ENCODE measurements at regions not wholly inside any gene's neighbourhood (a gene's known extent, or its start where the extent isn't known, plus 50 kb on each side); places are given as distances from the start of the nearest gene placed in this dataset.
"Not testable (repeated sequence)": the region's sequence is repeated elsewhere in the genome, so short reads cannot be mapped to it uniquely, and the experiment has no call there.

DNA sequence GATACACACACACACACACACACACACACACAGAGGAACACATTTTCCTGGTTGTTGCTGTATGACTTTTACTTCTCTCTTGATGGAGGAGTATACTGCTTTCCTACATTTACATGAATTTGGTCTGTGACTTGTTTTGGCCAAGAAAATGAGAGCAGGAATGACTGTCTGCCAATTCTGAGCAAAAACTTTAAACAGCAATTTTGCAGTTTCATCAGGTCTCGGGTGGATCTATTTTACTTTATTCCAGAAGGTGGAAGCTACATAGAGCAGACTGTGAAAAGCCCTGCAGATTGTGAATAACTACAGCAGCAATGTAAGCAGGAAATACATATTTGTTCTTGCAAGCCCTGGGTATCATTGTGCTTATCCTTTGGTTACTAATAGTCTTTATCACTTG, 1350.0 kb upstream of the EPHA6 start:
- H3K27ac Mint-ChIP-seq = no peak overlapping the region
- DNase-seq = no peak

DNA sequence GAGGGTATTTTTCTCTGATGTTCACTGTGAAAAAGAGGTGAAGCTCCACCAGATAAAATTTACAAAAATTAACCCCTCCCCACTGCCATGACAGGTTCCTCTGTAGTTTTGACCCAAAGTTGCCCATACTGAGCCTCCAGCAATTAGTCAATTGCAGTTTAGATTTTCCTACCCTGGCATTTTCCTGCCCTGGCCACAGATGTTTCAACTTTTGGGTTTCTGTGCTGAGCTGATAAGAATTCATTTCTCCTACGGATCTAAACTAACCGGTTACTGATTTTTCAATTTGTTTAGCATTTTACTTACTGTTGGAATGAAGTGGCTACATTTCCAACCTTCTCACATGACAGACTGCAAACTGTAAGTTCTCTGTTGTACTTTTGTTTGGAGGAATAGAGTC, 1346.1 kb upstream of the EPHA6 start:
- Mint-ChIP-seq H3K4me1 (no peaks in the 10 kb centered on the region), H3K27me3 (no peaks in the 10 kb centered on the region), H3K36me3 (ENCODE audit: low read depth) (no peaks in the 10 kb centered on the region), H3K4me3 (no peak overlapping the region), H3K27ac (no peak overlapping the region)
- no peaks in the 10 kb centered on the region for H3K9me3 ChIP-seq (ENCODE audit: control insufficient read depth, low read length, poor library complexity, severe bottlenecking)
- ATAC-seq = no peak
- DNase-seq = no peak

More for the DNA sequence above, 1350.0 kb upstream of the EPHA6 start:
- no peaks in the 10 kb centered on the region for H3K27me3 Mint-ChIP-seq
- no peaks in the 10 kb centered on the region for H3K9me3 ChIP-seq (ENCODE audit: control insufficient read depth, low read length, poor library complexity, severe bottlenecking)
- no peaks in the 10 kb centered on the region for H3K36me3 Mint-ChIP-seq (ENCODE audit: low read depth)
- ATAC-seq = no peak
- H3K4me1 Mint-ChIP-seq = no peaks in the 10 kb centered on the region
- no peak overlapping the region for H3K4me3 Mint-ChIP-seq

DNA sequence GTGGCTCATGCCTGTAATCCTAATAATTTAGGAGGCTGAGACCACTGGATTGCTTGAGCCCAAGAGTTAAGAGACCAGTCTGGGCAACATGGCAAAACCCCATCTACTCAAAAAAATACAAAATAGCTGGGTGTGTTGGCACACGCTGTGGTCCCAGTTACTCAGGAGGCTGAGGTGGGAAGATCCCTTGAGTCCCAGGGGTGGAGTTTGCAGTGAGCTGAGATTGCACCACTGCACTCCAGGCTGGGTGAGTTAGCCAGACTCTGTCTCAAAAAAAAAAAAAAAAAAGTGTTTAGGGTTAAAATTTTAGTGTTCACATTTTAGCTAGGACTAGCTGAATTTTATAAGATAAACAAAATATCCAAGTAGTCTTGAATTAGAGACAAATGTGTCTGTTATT, 1340.1 kb upstream of the EPHA6 start:
- DNase-seq = no peak
- Mint-ChIP-seq H3K36me3 (ENCODE audit: low read depth) (no peaks in the 10 kb centered on the region), H3K27me3 (no peaks in the 10 kb centered on the region), H3K27ac (no peak overlapping the region), H3K4me1 (no peaks in the 10 kb centered on the region), H3K4me3 (no peak overlapping the region)
- ATAC-seq = no peak
- no peaks in the 10 kb centered on the region for H3K9me3 ChIP-seq (ENCODE audit: control insufficient read depth, low read length, poor library complexity, severe bottlenecking)

DNA sequence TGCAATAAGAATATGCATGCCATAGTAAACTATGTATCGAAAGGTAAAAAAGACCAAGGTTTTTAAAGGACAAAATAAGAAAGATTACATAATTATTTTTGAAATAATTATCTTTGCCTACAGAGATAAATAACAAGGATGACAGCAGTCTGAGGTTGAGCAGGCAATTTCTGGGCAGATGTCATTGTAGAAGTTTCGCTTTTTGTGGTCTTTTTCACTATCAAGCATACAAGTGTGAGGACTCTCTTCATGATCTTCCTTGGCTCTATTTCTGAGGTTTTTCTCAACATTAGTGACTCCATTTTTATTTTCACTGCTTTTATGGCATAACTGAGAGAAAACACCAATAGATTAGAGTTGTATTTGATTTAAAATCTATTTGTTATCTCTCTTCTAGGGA, 1337.9 kb upstream of the EPHA6 start:
- H3K4me3 Mint-ChIP-seq = no peak overlapping the region
- no peaks in the 10 kb centered on the region for H3K27me3 Mint-ChIP-seq

DNA sequence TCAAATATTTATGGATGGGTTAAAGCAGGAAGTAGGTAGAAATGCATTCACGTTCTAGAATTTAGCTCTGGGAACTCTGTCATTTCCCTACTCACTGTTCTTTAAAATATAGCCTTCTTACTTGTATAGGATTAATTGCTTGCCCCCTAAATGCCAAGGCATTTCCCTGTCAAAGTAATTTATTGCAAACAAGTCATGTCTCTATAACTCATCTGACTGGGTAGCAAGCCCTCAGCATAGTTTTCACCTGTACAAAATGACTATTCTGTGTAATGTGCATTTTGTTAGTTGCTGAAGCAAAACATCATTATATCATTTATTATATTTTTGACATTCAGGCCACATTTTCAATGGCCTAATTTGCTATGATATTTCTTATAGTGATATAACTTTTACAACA, 1308.2 kb upstream of the EPHA6 start:
- H3K9me3 ChIP-seq (ENCODE audit: control insufficient read depth, low read length, poor library complexity, severe bottlenecking) = no peaks in the 10 kb centered on the region
- DNase-seq = no peak
- Mint-ChIP-seq H3K4me3 (no peak overlapping the region), H3K4me1 (no peaks in the 10 kb centered on the region), H3K27ac (no peak overlapping the region), H3K27me3 (no peaks in the 10 kb centered on the region), H3K36me3 (ENCODE audit: low read depth) (no peaks in the 10 kb centered on the region)
- ATAC-seq = no peak

More for the DNA sequence above, 1337.9 kb upstream of the EPHA6 start:
- Mint-ChIP-seq H3K36me3 (ENCODE audit: low read depth) (no peaks in the 10 kb centered on the region), H3K27ac (no peak overlapping the region), H3K4me1 (no peaks in the 10 kb centered on the region)
- H3K9me3 ChIP-seq (ENCODE audit: control insufficient read depth, low read length, poor library complexity, severe bottlenecking) = no peaks in the 10 kb centered on the region
- ATAC-seq = no peak
- DNase-seq = no peak

DNA sequence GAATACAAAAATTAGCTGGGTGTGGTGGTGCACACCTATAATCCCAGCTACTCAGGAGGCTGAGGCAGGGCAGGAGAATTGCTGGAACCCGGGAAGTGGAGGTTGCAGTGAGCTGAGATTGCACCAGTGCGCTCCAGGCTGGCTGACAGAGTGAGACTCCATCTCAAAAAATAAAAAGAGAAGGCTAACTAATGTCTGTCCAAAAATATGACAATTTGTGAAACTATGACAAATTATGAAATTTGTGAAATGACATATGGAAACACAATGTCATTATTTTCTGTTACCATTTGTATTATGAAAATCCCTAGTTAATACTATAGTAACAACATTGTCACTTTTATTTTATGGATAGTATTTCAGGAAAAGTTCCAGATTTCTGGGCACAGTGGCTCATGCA, 1306.3 kb upstream of the EPHA6 start:
- ATAC-seq = no peak
- no peaks in the 10 kb centered on the region for H3K9me3 ChIP-seq (ENCODE audit: control insufficient read depth, low read length, poor library complexity, severe bottlenecking)
- H3K4me3 Mint-ChIP-seq = no peak overlapping the region
- DNase-seq = no peak
- H3K36me3 Mint-ChIP-seq (ENCODE audit: low read depth) = no peaks in the 10 kb centered on the region
- no peak overlapping the region for H3K27ac Mint-ChIP-seq
- no peaks in the 10 kb centered on the region for H3K4me1 Mint-ChIP-seq
- H3K27me3 Mint-ChIP-seq = no peaks in the 10 kb centered on the region

DNA sequence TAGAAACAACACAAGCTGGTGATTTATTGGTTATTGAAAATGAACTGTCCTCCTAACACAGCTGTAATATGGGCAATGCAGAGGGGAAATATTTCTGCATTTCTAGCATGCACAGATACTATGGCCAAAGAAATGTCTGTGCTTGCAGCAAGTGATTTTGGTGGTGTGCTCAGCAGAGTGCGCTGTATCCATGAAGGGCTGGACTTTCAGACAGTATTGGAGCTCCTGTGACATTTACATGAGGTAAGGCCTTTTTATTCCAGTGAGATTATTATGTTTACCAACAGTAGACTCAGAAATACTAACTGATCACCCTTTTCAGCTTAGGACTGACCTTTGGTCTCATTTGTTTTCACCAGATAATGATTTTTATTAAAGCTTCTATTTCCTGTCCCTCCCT, 1302.6 kb upstream of the EPHA6 start:
- Mint-ChIP-seq H3K4me3 (no peak overlapping the region), H3K36me3 (ENCODE audit: low read depth) (no peaks in the 10 kb centered on the region), H3K27me3 (no peaks in the 10 kb centered on the region), H3K27ac (no peak overlapping the region), H3K4me1 (no peaks in the 10 kb centered on the region)
- DNase-seq (no peak), ATAC-seq (no peak)
- no peaks in the 10 kb centered on the region for H3K9me3 ChIP-seq (ENCODE audit: control insufficient read depth, low read length, poor library complexity, severe bottlenecking)

DNA sequence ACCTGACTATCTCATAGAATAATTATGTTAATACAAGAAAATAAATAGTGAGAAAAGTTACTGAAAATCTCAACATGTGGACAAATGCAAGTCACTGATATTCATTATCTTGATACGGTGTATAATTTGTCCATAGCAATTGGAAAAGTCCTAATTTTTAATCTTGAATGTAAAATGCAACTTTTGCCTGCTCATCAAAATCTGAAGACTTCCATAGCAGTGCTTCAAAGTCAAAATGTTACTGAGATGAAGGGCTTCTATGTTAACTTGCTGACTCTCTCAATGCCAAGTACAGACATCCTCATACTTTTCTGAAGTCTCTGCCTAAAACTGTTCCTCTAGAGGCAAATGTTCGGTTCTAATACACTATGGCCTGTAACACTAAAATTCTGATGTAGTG, 1300.1 kb upstream of the EPHA6 start:
- H3K4me1 Mint-ChIP-seq = no peaks in the 10 kb centered on the region
- no peaks in the 10 kb centered on the region for H3K27me3 Mint-ChIP-seq
- no peak overlapping the region for H3K27ac Mint-ChIP-seq
- ATAC-seq (no peak), DNase-seq (no peak)
- no peak overlapping the region for H3K4me3 Mint-ChIP-seq
- no peaks in the 10 kb centered on the region for H3K9me3 ChIP-seq (ENCODE audit: control insufficient read depth, low read length, poor library complexity, severe bottlenecking)
- H3K36me3 Mint-ChIP-seq (ENCODE audit: low read depth) = no peaks in the 10 kb centered on the region

DNA sequence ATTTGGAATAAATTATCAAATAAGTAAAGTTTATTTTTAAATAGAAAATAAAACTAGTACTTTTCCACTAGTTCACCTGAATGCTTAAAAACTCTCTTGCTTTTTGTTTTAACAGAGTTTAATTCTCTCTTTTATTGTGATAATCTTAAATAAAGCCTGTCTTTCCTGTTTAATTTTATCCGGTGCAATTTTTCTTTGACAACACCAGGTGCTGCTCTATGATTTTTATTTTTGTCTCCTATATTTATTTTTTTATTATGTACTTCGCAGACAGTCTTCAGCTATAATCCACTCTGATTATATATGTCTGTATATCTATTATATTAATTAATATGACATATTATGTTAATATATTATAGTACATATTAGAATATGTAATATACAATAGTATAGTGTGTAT, 1293.0 kb upstream of the EPHA6 start:
- Mint-ChIP-seq H3K4me1 (no peaks in the 10 kb centered on the region), H3K4me3 (no peak overlapping the region), H3K27ac (no peak overlapping the region), H3K36me3 (ENCODE audit: low read depth) (no peaks in the 10 kb centered on the region), H3K27me3 (no peaks in the 10 kb centered on the region)
- no peak for ATAC-seq
- no peaks in the 10 kb centered on the region for H3K9me3 ChIP-seq (ENCODE audit: control insufficient read depth, low read length, poor library complexity, severe bottlenecking)
- DNase-seq = no peak

DNA sequence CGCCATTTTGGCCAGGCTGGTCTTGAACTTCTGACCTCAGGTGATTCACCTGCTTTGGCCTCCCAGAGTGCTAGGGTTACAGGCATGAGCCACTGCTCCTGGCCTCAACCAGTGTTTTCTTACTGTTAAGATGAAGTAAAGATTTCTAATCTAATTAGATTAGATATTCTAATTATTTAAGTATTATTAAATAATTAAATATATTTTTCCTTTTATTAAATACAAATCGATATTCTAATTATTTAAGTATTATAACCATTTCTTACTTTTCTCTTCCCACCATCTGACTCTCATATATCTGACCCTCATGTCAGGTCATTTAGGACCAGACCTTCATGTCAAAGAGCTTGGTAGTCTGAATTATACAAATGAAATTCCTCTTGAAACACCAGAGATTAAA, 1291.9 kb upstream of the EPHA6 start:
- DNase-seq = no peak
- Mint-ChIP-seq H3K4me3 (no peak overlapping the region), H3K27ac (no peak overlapping the region), H3K27me3 (no peaks in the 10 kb centered on the region), H3K4me1 (no peaks in the 10 kb centered on the region), H3K36me3 (ENCODE audit: low read depth) (no peaks in the 10 kb centered on the region)
- ATAC-seq = no peak
- no peaks in the 10 kb centered on the region for H3K9me3 ChIP-seq (ENCODE audit: control insufficient read depth, low read length, poor library complexity, severe bottlenecking)

DNA sequence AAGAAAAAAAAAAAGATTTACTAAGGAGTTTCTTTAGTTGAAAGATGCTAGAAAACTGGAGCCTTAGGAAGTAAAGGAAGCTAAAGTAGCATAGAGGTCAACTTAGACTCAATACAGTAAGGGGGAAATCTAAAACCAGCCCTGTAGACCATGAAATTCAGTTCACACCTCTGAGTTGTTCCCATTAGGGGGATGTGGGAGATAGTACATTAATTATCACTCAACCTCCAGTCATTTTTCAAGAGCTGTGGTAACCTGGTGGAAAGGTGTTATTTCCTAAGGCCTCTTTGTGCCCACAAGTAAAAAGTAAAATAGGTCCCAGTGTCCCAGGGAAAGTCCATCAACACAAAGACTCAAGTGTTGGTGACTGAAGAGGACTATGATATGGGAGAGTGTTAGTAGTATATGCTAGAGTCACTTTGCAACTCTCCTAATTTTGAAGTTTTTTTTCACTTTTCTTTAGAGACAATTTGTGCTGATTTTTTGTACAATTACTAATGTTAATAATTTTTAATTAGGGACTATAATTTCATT, 1274.4 kb upstream of the EPHA6 start:
- DNase-seq = no peak
- H3K4me3 Mint-ChIP-seq = no peak overlapping the region
- ATAC-seq = no peak
- H3K27ac Mint-ChIP-seq = no peak overlapping the region
- no peaks in the 10 kb centered on the region for H3K27me3 Mint-ChIP-seq
- no peaks in the 10 kb centered on the region for H3K36me3 Mint-ChIP-seq (ENCODE audit: low read depth)
- H3K9me3 ChIP-seq (ENCODE audit: control insufficient read depth, low read length, poor library complexity, severe bottlenecking) = no peaks in the 10 kb centered on the region
- H3K4me1 Mint-ChIP-seq = no peaks in the 10 kb centered on the region

DNA sequence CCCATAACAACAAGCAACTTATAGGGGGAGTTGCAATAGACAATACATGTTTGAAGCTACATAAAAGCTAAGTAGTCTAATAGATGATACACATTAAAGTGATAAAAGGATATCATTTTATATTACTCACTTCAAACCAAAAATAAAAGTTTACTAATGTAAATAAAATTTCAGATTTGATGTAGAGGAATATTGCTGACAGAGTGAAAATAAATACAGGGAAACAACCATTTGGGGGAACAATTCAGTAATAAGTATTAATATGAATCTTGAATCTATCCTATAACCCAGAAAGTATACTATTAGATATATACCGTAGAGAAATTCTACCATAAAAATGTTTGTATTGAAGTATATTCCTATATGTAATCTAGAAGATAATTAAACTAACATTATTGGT, 1248.9 kb upstream of the EPHA6 start:
- H3K4me3 Mint-ChIP-seq = no peak overlapping the region
- no peaks in the 10 kb centered on the region for H3K36me3 Mint-ChIP-seq (ENCODE audit: low read depth)
- no peak overlapping the region for H3K27ac Mint-ChIP-seq
- no peak for ATAC-seq
- no peaks in the 10 kb centered on the region for H3K9me3 ChIP-seq (ENCODE audit: control insufficient read depth, low read length, poor library complexity, severe bottlenecking)
- no peaks in the 10 kb centered on the region for H3K27me3 Mint-ChIP-seq
- no peaks in the 10 kb centered on the region for H3K4me1 Mint-ChIP-seq
- no peak for DNase-seq

DNA sequence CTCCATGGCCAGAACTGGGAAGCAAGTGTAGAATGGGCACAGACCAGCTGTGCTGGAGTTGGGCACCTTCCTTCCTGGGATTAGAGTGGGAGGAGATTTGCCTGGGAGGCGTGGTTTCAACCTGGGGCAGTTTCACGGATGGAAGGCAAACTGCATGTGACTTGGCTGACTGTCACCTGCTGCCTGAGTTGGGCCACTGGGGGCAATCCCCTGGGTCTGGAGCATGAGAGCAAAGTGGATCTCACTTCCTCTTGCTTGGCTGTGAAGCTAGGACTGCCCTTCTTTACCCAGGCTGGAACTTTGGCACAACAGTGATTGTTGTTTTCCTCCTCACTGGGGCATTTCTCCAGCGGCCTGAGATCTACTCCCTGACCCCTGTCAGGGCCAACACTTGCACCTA, 1247.0 kb upstream of the EPHA6 start:
- Mint-ChIP-seq H3K27me3 (no peaks in the 10 kb centered on the region), H3K4me3 (no peak overlapping the region), H3K4me1 (no peaks in the 10 kb centered on the region), H3K27ac (no peak overlapping the region), H3K36me3 (ENCODE audit: low read depth) (no peaks in the 10 kb centered on the region)
- no peaks in the 10 kb centered on the region for H3K9me3 ChIP-seq (ENCODE audit: control insufficient read depth, low read length, poor library complexity, severe bottlenecking)
- DNase-seq (no peak), ATAC-seq (no peak)

DNA sequence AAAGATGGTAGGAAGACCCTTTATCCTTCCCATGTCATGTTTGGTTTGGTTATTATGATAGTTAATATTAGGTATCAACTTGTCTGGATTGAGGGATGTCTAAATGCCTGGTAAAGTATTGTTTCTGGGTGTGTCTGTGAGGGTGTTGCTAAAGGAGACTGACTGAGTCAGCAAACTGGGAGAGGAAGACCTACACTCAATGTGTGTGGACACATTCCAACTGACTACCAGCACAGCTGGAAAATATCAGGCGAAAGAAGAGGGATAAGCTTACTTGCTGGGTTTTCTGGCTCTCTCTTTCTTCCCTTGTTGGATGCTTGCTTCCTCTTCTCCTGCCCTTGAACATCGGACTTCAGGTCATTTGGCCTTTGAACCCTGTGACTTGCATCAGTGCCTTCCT, 1227.6 kb upstream of the EPHA6 start:
- Mint-ChIP-seq H3K4me1 (no peaks in the 10 kb centered on the region), H3K27me3 (no peaks in the 10 kb centered on the region), H3K36me3 (ENCODE audit: low read depth) (no peaks in the 10 kb centered on the region), H3K27ac (no peak overlapping the region), H3K4me3 (no peak overlapping the region)
- H3K9me3 ChIP-seq (ENCODE audit: control insufficient read depth, low read length, poor library complexity, severe bottlenecking) = no peaks in the 10 kb centered on the region
- no peak for DNase-seq
- ATAC-seq = no peak

DNA sequence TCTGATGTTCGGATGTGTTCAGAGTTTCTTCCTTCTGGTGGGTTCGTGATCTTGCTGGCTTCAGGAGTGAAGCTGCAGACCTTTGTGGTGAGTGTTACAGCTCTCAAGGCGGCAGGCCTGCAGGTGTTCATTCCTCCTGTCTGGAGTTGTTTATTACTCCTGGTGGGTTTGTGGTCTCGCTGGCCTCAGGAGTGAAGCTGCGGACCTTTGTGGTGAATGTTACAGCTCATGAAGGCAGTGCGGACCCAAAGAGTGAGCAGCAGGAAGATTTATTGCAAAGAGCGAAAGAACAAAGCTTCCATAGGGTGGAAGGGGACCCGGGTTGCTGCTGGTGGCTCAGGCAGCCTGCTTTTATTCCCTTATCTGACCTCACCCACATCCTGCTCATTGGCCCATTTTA, 1226.8 kb upstream of the EPHA6 start:
- not testable (repeated sequence) for H3K27me3 Mint-ChIP-seq; H3K9me3 ChIP-seq (ENCODE audit: control insufficient read depth, low read length, poor library complexity, severe bottlenecking); DNase-seq; H3K27ac Mint-ChIP-seq; H3K36me3 Mint-ChIP-seq (ENCODE audit: low read depth); ATAC-seq; H3K4me1 Mint-ChIP-seq; H3K4me3 Mint-ChIP-seq
